Stomach (tissue), 8 donors: ENCODE measurements at regions not wholly inside any gene's neighbourhood (a gene's known extent, or its start where the extent isn't known, plus 50 kb on each side); places are given as distances from the start of the nearest gene placed in this dataset.

Experiments
- DNase-seq, 2 donors: peaks; one replicate each; pipeline versions ENCODE4 v3.0.0 to v3.0.0-alpha.2; 2013 to 2019
- H3K27ac ChIP-seq, 5 donors: fragments of 200-600 bp in 4 of 5; sonication (generic) in 4 of 5; one replicate each; pipeline ENCODE4 v1.5.1; 2013 to 2019; ENCODE audit warnings: mild to moderate bottlenecking in 1 of 5, moderate library complexity in 1 of 5
- H3K27me3 ChIP-seq, 3 donors: fragments of 200-600 bp; sonication (generic); one replicate each; pipeline ENCODE4 v1.5.1; 2017 to 2019; ENCODE audit warnings: mixed run types in 1 of 3
- H3K36me3 ChIP-seq, 4 donors: fragments of 200-600 bp; sonication (generic); 1 replicate in 3 of 4; 2 replicates in 1 of 4; pipeline ENCODE4 v1.5.1; 2016 to 2019
- H3K4me1 ChIP-seq, 4 donors: fragments of 200-600 bp; sonication (generic); one replicate each; pipeline ENCODE4 v1.5.1; 2016 to 2019
- H3K4me3 ChIP-seq, 4 donors: fragments of 200-600 bp; sonication (generic) in 3 of 4; one replicate each; pipeline ENCODE4 v1.5.1; 2016 to 2019; ENCODE audit warnings: mild to moderate bottlenecking in 1 of 4
- H3K9me3 ChIP-seq, 4 donors: fragments of 200-600 bp; sonication (generic); one replicate each; pipeline ENCODE4 v1.5.1; 2016 to 2019
- EP300 ChIP-seq: sonication (generic); formaldehyde crosslinking; IDR thresholded peaks from one replicate; pipeline ENCODE4 v1.6.1; 2017; ENCODE audit warnings: antibody characterized with exemption
- POLR2A ChIP-seq, 4 donors: fragments of 450-650 bp; IDR thresholded peaks; one replicate each; pipeline ENCODE4 v1.6.1; 2016; ENCODE audit warnings: antibody characterized with exemption in 4 of 4, control low read depth in 2 of 4, mild to moderate bottlenecking in 1 of 4, moderate library complexity in 1 of 4
- POLR2AphosphoS5 ChIP-seq, 3 donors: sonication (generic); formaldehyde crosslinking; IDR thresholded peaks; one replicate each; pipeline ENCODE4 v1.6.1; 2016; ENCODE audit warnings: antibody characterized with exemption in 3 of 3
- WGBS, 5 donors: extraction: QIAGEN DNeasy Blood & Tissue Kit in 3 of 5; methylation state at CpG; one replicate each; pipeline versions ENCODE4 v1.1.5 to v1.1.7; 2013 to 2018; 5-methylcytosine and 5-hydroxymethylcytosine counted together
- intact Hi-C: fragments of 100-400 bp; cut with DNase I; formaldehyde crosslinking; loops from one replicate; pipeline ENCODE4 v1.15.1; 2023; ENCODE audit warnings: low total_unique reads
- TF ChIP-seq, protein P1 (sequence below), 7 experiments: fragments of 450-650 bp in 4 of 7; fragments of 200-600 bp in 3 of 7; sonication (generic) in 3 of 7; IDR thresholded peaks; one replicate each; pipeline ENCODE4 v1.5.1; 2016 to 2019; ENCODE audit warnings: antibody characterized with exemption in 7 of 7, control low read depth in 2 of 7, mild to moderate bottlenecking in 1 of 7
- donor health status: healthy with polysubstance abuse.
- donor health status: Bipolar disorder and iron deficiency.
- donor health status: healthy.

DNA sequence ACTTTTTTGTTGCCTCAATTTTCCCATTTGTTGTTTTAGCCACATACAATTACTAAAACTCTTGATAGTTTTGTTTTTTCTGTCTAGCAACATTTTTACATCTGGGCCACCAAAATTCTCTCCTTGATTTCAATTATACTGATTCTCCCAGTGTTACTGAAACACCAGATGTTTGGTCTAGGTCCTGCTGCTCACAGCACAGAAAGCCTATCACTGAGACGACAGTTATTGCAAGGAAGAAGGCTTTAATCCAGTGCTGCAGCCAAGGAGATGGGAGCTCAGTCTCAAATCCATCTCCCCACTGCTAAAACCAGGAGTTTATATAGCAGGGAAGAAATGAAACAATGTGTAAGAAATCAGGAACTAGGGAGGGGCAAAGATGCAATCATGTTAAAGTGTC is 837.7 kb upstream of the CNTN5 start:
- TF ChIP-seq POLR2AphosphoS5 (IDR thresholded peaks at IDR 0.05) (no peak), POLR2A (IDR thresholded peaks at IDR 0.05) (no peak), EP300 (no peak)
- TF ChIP-seq, protein P1, sequence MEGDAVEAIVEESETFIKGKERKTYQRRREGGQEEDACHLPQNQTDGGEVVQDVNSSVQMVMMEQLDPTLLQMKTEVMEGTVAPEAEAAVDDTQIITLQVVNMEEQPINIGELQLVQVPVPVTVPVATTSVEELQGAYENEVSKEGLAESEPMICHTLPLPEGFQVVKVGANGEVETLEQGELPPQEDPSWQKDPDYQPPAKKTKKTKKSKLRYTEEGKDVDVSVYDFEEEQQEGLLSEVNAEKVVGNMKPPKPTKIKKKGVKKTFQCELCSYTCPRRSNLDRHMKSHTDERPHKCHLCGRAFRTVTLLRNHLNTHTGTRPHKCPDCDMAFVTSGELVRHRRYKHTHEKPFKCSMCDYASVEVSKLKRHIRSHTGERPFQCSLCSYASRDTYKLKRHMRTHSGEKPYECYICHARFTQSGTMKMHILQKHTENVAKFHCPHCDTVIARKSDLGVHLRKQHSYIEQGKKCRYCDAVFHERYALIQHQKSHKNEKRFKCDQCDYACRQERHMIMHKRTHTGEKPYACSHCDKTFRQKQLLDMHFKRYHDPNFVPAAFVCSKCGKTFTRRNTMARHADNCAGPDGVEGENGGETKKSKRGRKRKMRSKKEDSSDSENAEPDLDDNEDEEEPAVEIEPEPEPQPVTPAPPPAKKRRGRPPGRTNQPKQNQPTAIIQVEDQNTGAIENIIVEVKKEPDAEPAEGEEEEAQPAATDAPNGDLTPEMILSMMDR (IDR thresholded peaks at IDR 0.05) = no peak
- no peaks in the 10 kb centered on the region for H3K36me3 ChIP-seq
- no peaks in the 10 kb centered on the region for H3K4me1 ChIP-seq
- H3K4me3 ChIP-seq = no peak overlapping the region
- H3K27me3 ChIP-seq = no peaks in the 10 kb centered on the region
- no peak for DNase-seq
- WGBS, 5 donors = 43 to 70% (median 52%) methylated on average over 1 of the region's 1 CpG
- intact Hi-C loops = no loop called here
- H3K27ac ChIP-seq = no peak overlapping the region
- H3K9me3 ChIP-seq = peaks cover 3 to 17% (median 10%) of the 10 kb centered on the region in 4 donors

DNA sequence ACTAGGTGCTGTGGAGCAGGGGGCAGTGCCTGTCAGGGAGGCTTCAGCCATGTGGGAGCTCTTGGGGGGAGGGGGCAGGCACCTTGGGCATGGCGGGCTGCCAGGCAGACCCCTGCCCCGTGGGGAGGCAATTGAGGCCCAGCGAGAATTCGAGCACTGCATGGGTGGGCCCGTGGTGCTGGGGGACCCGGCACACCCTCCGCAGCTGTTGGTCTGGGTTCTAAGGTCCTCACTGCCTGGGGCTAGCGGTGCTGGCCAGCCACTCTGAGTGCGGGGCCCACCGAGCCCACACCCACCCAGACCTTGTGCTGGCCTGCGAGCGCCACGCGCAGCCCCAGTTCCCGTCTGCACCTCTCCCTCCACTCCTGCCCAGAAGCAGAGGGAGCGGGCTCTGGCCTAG is 835.5 kb upstream of the CNTN5 start:
- TF ChIP-seq POLR2AphosphoS5 (IDR thresholded peaks at IDR 0.05) = no peak
- TF ChIP-seq EP300 = no peak
- TF ChIP-seq, protein P1 (IDR thresholded peaks at IDR 0.05) = no peak
- TF ChIP-seq POLR2A (IDR thresholded peaks at IDR 0.05) = no peak
- Histone ChIP-seq H3K4me3 (no peak overlapping the region), H3K4me1 (no peaks in the 10 kb centered on the region), H3K9me3 (peaks cover 3 to 17% (median 10%) of the 10 kb centered on the region in 4 donors), H3K27me3 (no peaks in the 10 kb centered on the region), H3K27ac (no peak overlapping the region), H3K36me3 (no peaks in the 10 kb centered on the region)
- intact Hi-C loops = no loop called here
- 87 to 96% (median 91%) methylated on average over 5 to 16 of the region's 16 CpGs for WGBS, 5 donors
- no peak for DNase-seq

DNA sequence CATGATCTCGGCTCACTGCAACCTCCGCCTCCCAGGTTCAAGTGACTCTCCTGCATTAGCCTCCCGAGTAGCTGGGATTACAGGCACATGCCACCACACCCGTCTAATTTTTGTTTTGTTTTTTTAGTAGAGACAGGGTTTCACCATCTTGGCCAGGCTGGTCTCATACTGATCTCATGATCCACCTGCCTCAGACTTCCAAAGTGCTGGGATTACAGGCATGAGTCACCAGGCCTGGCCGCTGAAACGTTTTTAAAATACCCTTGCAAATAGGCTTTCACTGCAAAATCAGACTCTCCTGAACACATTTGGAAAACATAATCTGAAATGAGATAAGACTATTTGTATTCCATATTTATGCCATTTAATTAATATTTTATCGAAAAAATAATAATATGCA is 826.1 kb upstream of the CNTN5 start:
- no peaks in the 10 kb centered on the region for H3K9me3 ChIP-seq
- H3K4me1 ChIP-seq = no peaks in the 10 kb centered on the region
- H3K4me3 ChIP-seq = no peak overlapping the region
- no peaks in the 10 kb centered on the region for H3K27me3 ChIP-seq
- intact Hi-C loops = no loop called here
- WGBS, 5 donors = 77 to 85% (median 80%) methylated on average over 7 of the region's 7 CpGs
- no peak for TF ChIP-seq POLR2AphosphoS5 (IDR thresholded peaks at IDR 0.05)
- TF ChIP-seq EP300 = no peak
- TF ChIP-seq, protein P1 (IDR thresholded peaks at IDR 0.05) = no peak
- no peak for TF ChIP-seq POLR2A (IDR thresholded peaks at IDR 0.05)
- no peak overlapping the region for H3K27ac ChIP-seq
- H3K36me3 ChIP-seq = no peaks in the 10 kb centered on the region
- DNase-seq = no peak

GRCh38 chr11:98195300-98195699 is 825.4 kb upstream of the CNTN5 start:
- Histone ChIP-seq H3K27ac (no peak overlapping the region), H3K4me3 (no peak overlapping the region), H3K27me3 (no peaks in the 10 kb centered on the region), H3K9me3 (no peaks in the 10 kb centered on the region), H3K4me1 (no peaks in the 10 kb centered on the region), H3K36me3 (no peaks in the 10 kb centered on the region)
- WGBS, 5 donors = 50 to 72% (median 64%) methylated on average over 1 of the region's 1 CpG
- TF ChIP-seq POLR2AphosphoS5 (IDR thresholded peaks at IDR 0.05) = no peak
- no peak for TF ChIP-seq POLR2A (IDR thresholded peaks at IDR 0.05)
- TF ChIP-seq, protein P1 (IDR thresholded peaks at IDR 0.05) = no peak
- no peak for TF ChIP-seq EP300
- DNase-seq = no peak
- intact Hi-C loops = no loop called here
